GM23338 (cell line): ENCODE measurements at regions not wholly inside any gene's neighbourhood (a gene's known extent, or its start where the extent isn't known, plus 50 kb on each side); places are given as distances from the start of the nearest gene placed in this dataset.

Experiments
- CTCF ChIP-seq, 2 experiments: fragments of 200-600 bp in 1 of 2; sonication (generic) in 1 of 2; conservative IDR thresholded peaks; 2 replicates each; pipeline versions ENCODE4 v1.5.1 to v1.6.1; 2016 to 2017; ENCODE audit warnings: antibody characterized with exemption in 2 of 2, low read depth in 2 of 2, mild to moderate bottlenecking in 2 of 2, moderate library complexity in 1 of 2
- ETS1 ChIP-seq: IDR thresholded peaks from 2 replicates; pipeline ENCODE4 v1.6.1; 2016; ENCODE audit warnings: antibody characterized with exemption
- EZH2 ChIP-seq: fragments of 200-600 bp; sonication (generic); IDR thresholded peaks from one replicate; pipeline ENCODE4 v1.8.0; 2017; ENCODE audit warnings: antibody characterized with exemption, mild to moderate bottlenecking, low read depth; ENCODE audit not compliant: unreplicated experiment
- EZH2phosphoT487 ChIP-seq: fragments of 200-600 bp; sonication (generic); IDR thresholded peaks from one replicate; pipeline ENCODE4 v1.8.1; 2018; ENCODE audit warnings: antibody characterized with exemption; ENCODE audit not compliant: unreplicated experiment
- JUNB ChIP-seq: IDR thresholded peaks from one replicate; pipeline ENCODE4 v1.6.1; 2016; ENCODE audit warnings: antibody characterized with exemption; ENCODE audit not compliant: unreplicated experiment
- NANOG ChIP-seq: IDR thresholded peaks from 2 replicates; pipeline ENCODE4 v1.6.1; 2016; ENCODE audit warnings: antibody characterized with exemption, borderline replicate concordance
- POLR2AphosphoS5 ChIP-seq: IDR thresholded peaks from 2 replicates; pipeline ENCODE4 v1.6.1; 2016; ENCODE audit warnings: antibody characterized with exemption, low read depth
- REST ChIP-seq: IDR thresholded peaks from one replicate; pipeline ENCODE4 v1.6.1; 2018; ENCODE audit warnings: antibody characterized with exemption; ENCODE audit not compliant: unreplicated experiment
- ZNF114 ChIP-seq: fragments of 250-450 bp; sonication (Bioruptor Pico); IDR thresholded peaks from 2 replicates; pipeline ENCODE4 v1.5.0; 2020; ENCODE audit warnings: mild to moderate bottlenecking, moderate library complexity

- no peak for TF ChIP-seq REST
- no peak for TF ChIP-seq CTCF (conservative IDR thresholded peaks at IDR 0.05; ENCODE audit: low read depth in 2 of 2)
- TF ChIP-seq JUNB, result no peak
- TF ChIP-seq EZH2, result no peak
- no peak for TF ChIP-seq POLR2AphosphoS5
- TF ChIP-seq ETS1, result no peak
- TF ChIP-seq NANOG, result no peak
- TF ChIP-seq EZH2phosphoT487, result no peak
- no peak for TF ChIP-seq ZNF114 (CRISPR knock-in tag)
These were observed 320.9 kb downstream of the GABRB3 start for GRCh38 chr15:26451995-26452394.
